Superior temporal gyrus (tissue), 1 donor: ENCODE measurements at regions not wholly inside any gene's neighbourhood (a gene's known extent, or its start where the extent isn't known, plus 50 kb on each side); places are given as distances from the start of the nearest gene placed in this dataset.

Source experiments
- DNase-seq: peaks from one replicate; pipeline ENCODE4 v3.0.0-alpha.2; 2016; ENCODE audit errors: extremely low spot score

DNA sequence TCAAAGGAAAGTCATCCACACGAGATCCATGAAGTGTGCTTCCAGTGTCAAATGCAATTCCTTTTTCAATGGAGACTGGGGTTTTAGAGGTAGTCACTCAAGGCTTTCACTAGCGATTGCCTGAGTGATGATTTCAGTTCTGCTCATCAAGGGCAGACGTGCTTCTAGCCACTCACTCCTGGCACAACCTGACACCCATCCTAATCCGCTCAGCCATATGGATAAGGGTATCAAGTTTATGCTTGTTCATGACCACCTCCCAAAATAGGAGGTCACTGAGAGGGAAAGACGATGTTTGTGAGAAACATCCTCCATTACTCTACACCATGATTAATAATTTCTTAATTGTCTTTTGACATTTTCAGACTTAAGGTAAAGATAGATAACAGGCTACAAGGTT lies 91.3 kb upstream of the HEY2 start:
- no peak for DNase-seq

- DNase-seq, result no peak
Observed at GRCh38 chr6:125658759-125659431, 90.5 kb upstream of the HEY2 start.

- no peak for DNase-seq
Observed at GRCh38 chr6:125659887-125660286, 89.5 kb upstream of the HEY2 start.

DNA sequence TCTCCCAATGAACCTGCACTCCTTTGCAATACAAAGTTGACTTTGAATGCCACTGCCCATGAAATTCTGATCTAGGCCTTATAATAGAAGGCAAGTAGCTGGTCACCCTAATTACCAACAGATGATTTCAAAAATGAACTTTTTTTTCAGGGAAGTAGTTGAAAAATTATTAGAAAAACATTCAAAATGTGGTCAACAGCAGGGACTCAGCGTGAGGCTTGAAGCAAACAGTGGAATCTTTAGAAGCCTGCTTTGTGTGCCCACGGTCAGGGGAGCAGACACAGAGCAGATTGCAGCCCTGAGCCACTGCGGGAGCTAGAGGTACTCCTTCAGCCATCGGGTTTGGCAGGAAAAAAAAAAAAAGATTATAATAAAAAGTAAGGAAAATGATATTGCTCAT lies 87.1 kb upstream of the HEY2 start:
- no peak for DNase-seq

- no peak for DNase-seq
Observed at GRCh38 chr6:125665295-125665814, 84.1 kb upstream of the HEY2 start.

DNA sequence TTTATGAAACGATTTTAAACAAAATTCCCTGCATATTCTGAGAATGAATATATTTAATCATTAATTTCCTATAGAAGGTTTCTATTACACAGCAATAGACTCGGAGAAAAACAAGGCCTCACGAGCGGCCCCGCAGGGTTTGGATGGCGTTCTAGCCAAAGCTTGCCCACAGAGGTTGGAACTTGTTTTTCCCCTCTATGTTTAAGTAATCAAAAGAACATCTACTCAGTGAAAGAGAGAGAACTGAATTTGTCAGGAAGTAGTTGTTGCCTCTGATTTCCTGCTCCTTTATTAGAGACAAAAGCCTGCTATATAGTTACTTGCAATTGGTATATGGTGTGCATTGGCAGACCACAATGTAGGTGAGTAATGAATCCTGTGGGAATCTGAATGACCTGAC lies 82.1 kb upstream of the HEY2 start:
- no peak for DNase-seq

GRCh38 chr6:125668071-125668470 lies 81.4 kb upstream of the HEY2 start:
- DNase-seq, result peak; percentile 84

GRCh38 chr6:125670568-125670967 lies 78.9 kb upstream of the HEY2 start:
- no peak for DNase-seq

GRCh38 chr6:125671323-125671722 lies 78.1 kb upstream of the HEY2 start:
- no peak for DNase-seq

DNA sequence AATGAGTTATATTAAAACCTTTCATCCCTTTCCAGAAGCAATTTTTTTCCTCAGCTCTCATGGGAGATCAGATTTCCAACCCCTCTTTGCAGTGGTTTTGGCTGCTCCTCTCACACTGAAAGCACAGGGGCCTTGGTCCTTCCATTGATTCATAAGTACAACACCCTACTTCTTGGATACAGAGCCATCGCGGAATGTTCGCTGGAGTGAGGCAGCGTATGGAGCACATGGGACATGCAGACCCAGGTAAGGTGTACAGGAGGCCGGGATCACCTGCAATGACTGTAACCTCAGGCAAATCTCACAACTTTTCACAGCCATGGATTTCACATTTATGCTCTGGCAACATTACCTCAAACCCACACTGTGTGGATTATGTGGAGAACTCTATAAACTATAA lies 75.2 kb upstream of the HEY2 start:
- DNase-seq, result no peak

DNA sequence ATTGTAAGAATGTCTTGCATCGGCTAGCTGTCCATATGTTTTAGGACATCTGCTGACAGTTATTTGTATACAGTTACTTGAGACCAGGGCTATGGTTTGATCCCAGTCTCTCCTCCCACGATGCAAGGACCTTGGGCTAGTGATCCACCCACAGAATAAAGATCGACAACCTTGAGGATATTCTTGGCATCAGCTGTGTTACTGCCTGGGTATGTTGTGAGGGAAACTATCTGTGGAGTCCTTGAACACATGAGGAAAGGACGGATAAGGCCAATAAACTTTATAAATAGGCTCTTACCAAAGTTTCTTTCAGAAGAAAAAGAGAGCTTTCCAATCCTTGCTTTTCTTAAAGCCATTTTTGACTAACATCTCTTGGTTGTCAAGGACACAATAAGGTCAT lies 70.8 kb upstream of the HEY2 start:
- no peak for DNase-seq

- no peak for DNase-seq
Observed at GRCh38 chr6:125679128-125679527, 70.3 kb upstream of the HEY2 start.

- DNase-seq, result no peak
Observed at GRCh38 chr6:125679651-125680050, 69.8 kb upstream of the HEY2 start.

DNA sequence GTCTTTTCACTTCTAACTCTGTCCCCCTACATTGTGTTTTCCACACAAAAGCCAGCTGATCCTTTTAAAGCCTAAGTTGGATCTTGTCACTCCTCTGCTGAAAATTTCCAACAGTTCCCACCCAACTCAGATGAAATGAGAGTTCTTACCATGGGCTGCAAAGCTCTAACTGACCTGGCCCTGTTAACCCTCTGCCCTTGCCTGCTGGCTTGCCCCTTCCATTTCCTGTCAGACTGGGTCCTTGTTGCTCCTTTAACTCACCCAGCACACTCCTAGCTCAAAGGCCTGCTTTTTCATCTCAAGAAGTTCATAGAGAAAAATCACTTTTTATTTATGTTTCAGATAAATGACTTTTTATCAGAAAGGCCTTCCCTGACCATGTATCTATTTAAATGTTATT lies 66.5 kb upstream of the HEY2 start:
- no peak for DNase-seq

GRCh38 chr6:125688138-125688537 lies 61.3 kb upstream of the HEY2 start:
- DNase-seq, result no peak

DNA sequence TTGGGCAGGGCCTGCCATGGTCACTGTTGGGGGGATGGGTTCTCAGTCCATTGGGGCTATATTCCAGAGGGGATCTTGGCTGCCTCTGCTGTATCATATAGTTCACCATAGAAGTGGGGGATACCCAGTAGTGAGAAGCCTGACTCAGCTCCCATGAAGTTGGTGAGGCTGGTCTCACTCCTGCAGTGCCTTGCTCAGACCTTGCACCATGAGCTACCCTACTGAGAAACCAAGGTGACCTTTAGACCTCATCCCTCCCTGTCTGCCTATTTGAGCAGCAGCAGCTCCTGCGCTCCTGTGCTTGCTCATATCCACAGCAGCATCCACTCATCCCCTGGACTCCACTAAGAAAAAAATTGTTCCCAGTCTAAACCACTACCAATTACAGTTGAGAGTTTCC lies 56.0 kb upstream of the HEY2 start:
- DNase-seq, result no peak

DNA sequence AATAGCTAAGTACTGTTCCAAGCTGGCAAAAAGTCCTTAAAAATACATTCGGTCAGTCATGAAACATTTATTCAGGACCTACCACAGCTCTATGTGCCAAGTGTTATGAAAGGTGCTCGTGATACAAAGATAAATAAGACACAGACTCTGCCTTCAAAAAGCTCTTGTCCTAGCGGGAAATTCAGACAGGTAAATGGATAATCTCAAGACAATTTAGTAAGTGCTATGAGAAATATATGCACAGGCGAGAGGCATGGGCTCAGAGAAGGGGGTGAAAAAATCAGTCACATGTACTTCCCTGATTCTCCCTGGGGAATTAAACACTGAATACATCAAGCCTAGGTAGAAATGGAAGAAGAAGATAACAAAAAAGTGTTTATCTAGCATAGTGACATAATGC lies 49.8 kb upstream of the HEY2 start:
- no peak for DNase-seq
